PC-3 (cell line): ENCODE measurements at regions not wholly inside any gene's neighbourhood (a gene's known extent, or its start where the extent isn't known, plus 50 kb on each side); places are given as distances from the start of the nearest gene placed in this dataset.
"Not testable (repeated sequence)": the region's sequence is repeated elsewhere in the genome, so short reads cannot be mapped to it uniquely, and the experiment has no call there.

Experiments
- ATAC-seq: fragments of 200-7000 bp; cut with Tn5 transposase; 2 replicates; pipeline ENCODE4 v1.9.1; 2020; ENCODE audit warnings: mild to moderate bottlenecking, moderate library complexity
- BruUV-seq: library from RNA; stranded (reverse); fragments of 400-500 nt; replicated peaks from 2 replicates; lab custom pipeline; 2021; lab: Mats Ljungman, UMichigan
- CTCF ChIA-PET: fragments of 300-600 bp; sonication (Branson Sonifier 250); formaldehyde crosslinking; loops from one replicate; lab custom pipeline; 2022; ENCODE audit warnings: antibody characterized with exemption; lab: Charles Lee
- POLR2A ChIA-PET: fragments of 300-600 bp; sonication (Branson Sonifier 250); formaldehyde crosslinking; loops from one replicate; lab custom pipeline; 2022; ENCODE audit warnings: antibody characterized with exemption; ENCODE audit not compliant: unreplicated experiment; lab: Charles Lee
- DNase-seq: peaks from one replicate; pipeline ENCODE4 v3.0.0-alpha.2; 2015
- H2AFZ ChIP-seq: fragments of 300-600 bp; sonication (generic); 2 replicates; pipeline ENCODE4 v1.6.0; 2016; ENCODE audit warnings: antibody characterized with exemption, low read length
- H3F3A ChIP-seq: fragments of 300-600 bp; sonication (generic); one replicate; pipeline ENCODE4 v1.6.0; 2017; ENCODE audit warnings: antibody characterized with exemption, low read length, control low read depth, mild to moderate bottlenecking; ENCODE audit not compliant: unreplicated experiment
- H3K27ac ChIP-seq: fragments of 300-600 bp; sonication (generic); 2 replicates; pipeline ENCODE4 v1.5.1; 2016; ENCODE audit warnings: mild to moderate bottlenecking, low read length
- H3K27me3 ChIP-seq: fragments of 300-600 bp; sonication (generic); 2 replicates; pipeline ENCODE4 v1.6.1; 2016; ENCODE audit warnings: low read length, mixed read lengths
- H3K36me3 ChIP-seq: fragments of 300-600 bp; sonication (generic); 2 replicates; pipeline ENCODE4 v1.6.1; 2016; ENCODE audit warnings: low read depth, mixed run types, low read length, mixed read lengths
- H3K4me1 ChIP-seq: fragments of 300-600 bp; sonication (generic); 2 replicates; pipeline ENCODE4 v1.5.1; 2016; ENCODE audit warnings: low read length; ENCODE audit not compliant: insufficient read depth
- H3K4me2 ChIP-seq: fragments of 300-600 bp; sonication (generic); 2 replicates; pipeline ENCODE4 v1.6.0; 2016; ENCODE audit warnings: low read length
- H3K4me3 ChIP-seq: fragments of 300-600 bp; sonication (generic); 2 replicates; pipeline ENCODE4 v1.5.1; 2016; ENCODE audit warnings: mild to moderate bottlenecking, low read length, mixed read lengths
- H3K79me2 ChIP-seq: fragments of 300-600 bp; sonication (generic); 2 replicates; pipeline ENCODE4 v1.6.1; 2017; ENCODE audit warnings: low read length, mixed read lengths
- H3K9ac ChIP-seq: fragments of 300-600 bp; sonication (generic); 2 replicates; pipeline ENCODE4 v1.6.0; 2016; ENCODE audit warnings: mild to moderate bottlenecking, low read length
- H3K9me2 ChIP-seq: fragments of 300-600 bp; sonication (generic); replicated peaks from 2 replicates; pipeline ENCODE4 v1.6.1; 2016; ENCODE audit warnings: mixed run types, low read length, mixed read lengths
- H3K9me3 ChIP-seq: fragments of 300-600 bp; sonication (generic); 2 replicates; pipeline ENCODE4 v1.6.1; 2016; ENCODE audit warnings: low read length, mixed read lengths
- H4K20me1 ChIP-seq: fragments of 300-600 bp; sonication (generic); 2 replicates; pipeline ENCODE4 v1.6.1; 2016; ENCODE audit warnings: low read length, mixed read lengths
- intact Hi-C: fragments of 100-400 bp; cut with micrococcal nuclease; formaldehyde crosslinking; loops from 2 replicates; pipeline ENCODE4 v1.9.0; 2023

- BruUV-seq, H2AFZ ChIP-seq, H3K4me3 ChIP-seq, CTCF ChIA-PET, POLR2A ChIA-PET, H3K9me2 ChIP-seq, DNase-seq, H3K36me3 ChIP-seq, H3K9ac ChIP-seq, H3F3A ChIP-seq, ATAC-seq, H3K9me3 ChIP-seq, H3K79me2 ChIP-seq, H3K27ac ChIP-seq, intact Hi-C loops, H3K4me1 ChIP-seq, H4K20me1 ChIP-seq, H3K4me2 ChIP-seq, H3K27me3 ChIP-seq: not testable (repeated sequence)
Measured at GRCh38 chr21:6053145-6053544, 4468.2 kb upstream of the TPTE start.

DNA sequence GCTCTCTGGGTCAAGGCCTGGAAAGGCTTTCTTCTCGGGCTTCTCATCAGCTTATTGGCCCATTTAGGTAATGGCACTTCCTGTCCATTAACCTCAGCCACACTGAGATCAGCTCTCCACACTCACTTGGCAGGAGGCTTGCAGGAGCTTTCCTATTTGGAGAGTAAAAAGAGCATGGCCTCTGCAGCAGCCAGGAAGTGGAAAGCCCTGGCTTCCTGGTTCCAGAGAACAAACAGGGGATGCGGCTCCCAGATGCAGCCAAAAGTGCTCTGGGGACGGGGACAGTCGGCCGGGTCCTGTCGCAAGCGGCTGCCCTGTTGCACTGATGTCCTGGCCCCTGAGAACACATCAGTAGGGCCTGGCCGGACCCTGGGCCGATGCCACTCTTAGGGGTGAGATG is 4462.4 kb upstream of the TPTE start:
- H2AFZ ChIP-seq, H4K20me1 ChIP-seq, H3F3A ChIP-seq, POLR2A ChIA-PET, ATAC-seq, H3K4me1 ChIP-seq, H3K4me2 ChIP-seq, H3K27me3 ChIP-seq, DNase-seq, H3K79me2 ChIP-seq, CTCF ChIA-PET, H3K36me3 ChIP-seq, H3K4me3 ChIP-seq, intact Hi-C loops, H3K9me2 ChIP-seq, H3K9me3 ChIP-seq, BruUV-seq, H3K27ac ChIP-seq, H3K9ac ChIP-seq: not testable (repeated sequence)

GRCh38 chr21:6060054-6060681 is 4461.2 kb upstream of the TPTE start:
- BruUV-seq, DNase-seq, H3K9ac ChIP-seq, H3K79me2 ChIP-seq, H2AFZ ChIP-seq, H3K4me3 ChIP-seq, H3K4me1 ChIP-seq, H3K9me3 ChIP-seq, H3K9me2 ChIP-seq, H3K36me3 ChIP-seq, POLR2A ChIA-PET, H3K27me3 ChIP-seq, H3K27ac ChIP-seq, H4K20me1 ChIP-seq, H3F3A ChIP-seq, H3K4me2 ChIP-seq, intact Hi-C loops, CTCF ChIA-PET: not testable (repeated sequence)
- ATAC-seq, result peak; percentile 96

DNA sequence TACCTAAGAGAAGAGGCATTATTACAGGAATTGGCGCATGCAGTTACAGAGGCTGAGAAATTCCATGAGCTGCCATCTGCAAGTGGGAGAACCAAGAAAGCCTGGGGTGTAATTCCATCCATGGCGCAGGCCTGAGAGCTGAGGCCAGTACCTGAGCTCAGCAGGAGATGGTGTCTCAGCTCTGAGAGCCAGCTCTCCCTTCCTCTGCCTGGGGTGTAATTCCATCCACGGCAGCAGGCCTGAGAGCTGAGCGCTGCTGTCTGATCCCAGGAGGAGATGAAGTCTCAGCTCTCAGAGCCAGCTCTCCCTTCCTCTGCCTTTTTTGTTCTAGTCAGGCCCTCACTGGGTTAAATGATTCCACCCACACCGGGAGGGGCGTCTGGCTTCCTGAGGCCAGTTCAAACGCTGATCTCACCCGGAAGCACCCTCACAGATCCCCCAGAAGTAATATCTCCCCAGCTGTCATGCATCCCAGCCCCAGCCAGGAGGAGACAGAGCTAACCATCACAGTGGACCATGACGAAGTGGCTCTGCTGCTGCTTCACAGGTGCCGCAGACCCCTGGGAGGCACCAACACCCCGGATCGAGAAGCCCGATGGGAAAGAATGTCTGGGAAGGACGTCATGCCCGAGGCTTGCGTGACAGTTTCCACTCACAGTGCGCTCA is 4454.9 kb upstream of the TPTE start:
- H3K36me3 ChIP-seq, H3K9me2 ChIP-seq, H3K4me3 ChIP-seq, H4K20me1 ChIP-seq, H3K9ac ChIP-seq, H2AFZ ChIP-seq, DNase-seq, ATAC-seq, H3F3A ChIP-seq, H3K4me1 ChIP-seq, H3K79me2 ChIP-seq, H3K27ac ChIP-seq, H3K4me2 ChIP-seq, CTCF ChIA-PET, intact Hi-C loops, BruUV-seq, POLR2A ChIA-PET, H3K27me3 ChIP-seq, H3K9me3 ChIP-seq: not testable (repeated sequence)

DNA sequence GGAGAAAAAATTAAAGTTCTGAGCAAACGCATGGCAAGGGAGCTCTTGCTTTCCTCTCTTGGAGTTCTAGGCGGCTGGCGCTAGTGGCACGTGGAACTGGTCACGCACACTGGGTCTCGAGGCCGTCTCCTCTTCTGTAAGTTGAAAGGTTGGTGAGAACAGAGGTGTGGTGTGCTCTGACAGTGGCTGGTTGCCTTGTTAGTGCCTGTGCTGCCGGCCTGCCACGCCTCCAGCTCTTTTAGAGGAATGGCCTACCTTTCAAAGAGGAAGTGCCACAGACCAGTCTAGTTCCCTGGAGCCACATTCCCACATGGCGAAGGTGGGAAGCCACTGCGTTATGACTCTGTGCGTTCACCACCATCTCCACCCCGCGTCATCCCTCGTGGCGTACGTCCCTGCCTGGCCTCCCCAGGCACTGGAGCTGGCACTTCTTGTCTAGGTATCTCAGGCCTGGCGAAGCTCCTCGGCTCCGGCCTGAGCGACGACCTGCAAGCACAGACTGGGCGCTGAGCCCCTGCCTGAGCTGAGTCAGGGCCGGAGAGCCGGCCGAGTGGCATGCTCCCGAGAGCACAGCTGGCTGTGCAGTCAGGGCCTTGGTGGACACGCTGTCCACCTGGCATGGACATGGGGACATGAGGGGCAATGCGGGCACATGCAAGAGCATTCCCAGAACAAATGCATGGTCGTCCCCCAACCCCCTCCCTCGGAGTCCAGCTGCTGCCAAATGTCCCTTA is 4453.1 kb upstream of the TPTE start:
- DNase-seq, H3K4me1 ChIP-seq, H2AFZ ChIP-seq, H3F3A ChIP-seq, intact Hi-C loops, H3K9me3 ChIP-seq, H3K27ac ChIP-seq, BruUV-seq, CTCF ChIA-PET, H3K36me3 ChIP-seq, POLR2A ChIA-PET, H3K27me3 ChIP-seq, ATAC-seq, H3K79me2 ChIP-seq, H3K4me2 ChIP-seq, H4K20me1 ChIP-seq, H3K9ac ChIP-seq, H3K4me3 ChIP-seq, H3K9me2 ChIP-seq: not testable (repeated sequence)

GRCh38 chr21:6070213-6070612 is 4451.2 kb upstream of the TPTE start:
- H3F3A ChIP-seq, H3K27me3 ChIP-seq, H3K9me2 ChIP-seq, BruUV-seq, DNase-seq, H3K36me3 ChIP-seq, H3K4me1 ChIP-seq, POLR2A ChIA-PET, H3K9me3 ChIP-seq, H3K9ac ChIP-seq, CTCF ChIA-PET, H3K27ac ChIP-seq, H2AFZ ChIP-seq, H3K4me3 ChIP-seq, H4K20me1 ChIP-seq, H3K79me2 ChIP-seq, H3K4me2 ChIP-seq, intact Hi-C loops, ATAC-seq: not testable (repeated sequence)
